C4-2B (cell line): ENCODE measurements at regions not wholly inside any gene's neighbourhood (a gene's known extent, or its start where the extent isn't known, plus 50 kb on each side); places are given as distances from the start of the nearest gene placed in this dataset.

Source experiments
- CTCF ChIP-seq: fragments of 450-650 bp; conservative IDR thresholded peaks from 2 replicates; pipeline ENCODE4 v1.5.1; 2017; ENCODE audit warnings: mild to moderate bottlenecking
- ZFX ChIP-seq: fragments of 450-650 bp; IDR thresholded peaks from 2 replicates; pipeline ENCODE4 v1.6.1; 2017

GRCh38 chr2:176873403-176873802 is 339.2 kb upstream of the HNRNPA3 start:
- TF ChIP-seq CTCF (no peak), ZFX (no peak)
